PFSK-1 (cell line): ENCODE measurements at regions not wholly inside any gene's neighbourhood (a gene's known extent, or its start where the extent isn't known, plus 50 kb on each side); places are given as distances from the start of the nearest gene placed in this dataset.

Experiments used
- POLR2AphosphoS5 ChIP-seq: IDR thresholded peaks from 2 replicates; pipeline ENCODE4 v1.6.1; 2012; ENCODE audit warnings: low read depth, mild to moderate bottlenecking, control low read depth, low read length, moderate library complexity
- TAF1 ChIP-seq: IDR thresholded peaks from 2 replicates; pipeline ENCODE4 v1.6.1; 2012; ENCODE audit warnings: low read length, control low read depth, borderline replicate concordance; ENCODE audit not compliant: insufficient read depth

GRCh38 chr1:185419718-185420117 lies 102.7 kb upstream of the IVNS1ABP start:
- TF ChIP-seq POLR2AphosphoS5, result no peak
- TF ChIP-seq TAF1, result no peak
